22Rv1 (cell line): ENCODE measurements at regions not wholly inside any gene's neighbourhood (a gene's known extent, or its start where the extent isn't known, plus 50 kb on each side); places are given as distances from the start of the nearest gene placed in this dataset.

Source experiments
- CTCF ChIP-seq: fragments of 450-650 bp; IDR thresholded peaks from 2 replicates; pipeline ENCODE4 v1.5.1; 2017; ENCODE audit warnings: mild to moderate bottlenecking
- ZFX ChIP-seq: fragments of 450-650 bp; IDR thresholded peaks from 2 replicates; pipeline ENCODE4 v1.6.1; 2017; ENCODE audit warnings: antibody characterized with exemption, borderline replicate concordance

GRCh38 chr12:113594967-113595366 is 123.3 kb upstream of the LHX5 start:
- no peak for TF ChIP-seq CTCF
- no peak for TF ChIP-seq ZFX
